Thyroid gland (tissue), 4 donors: ENCODE measurements at regions not wholly inside any gene's neighbourhood (a gene's known extent, or its start where the extent isn't known, plus 50 kb on each side); places are given as distances from the start of the nearest gene placed in this dataset.
"Not testable (repeated sequence)": the region's sequence is repeated elsewhere in the genome, so short reads cannot be mapped to it uniquely, and the experiment has no call there.

ENCODE experiments used
- DNase-seq, 2 donors: peaks; one replicate each; pipeline ENCODE4 v3.0.0-alpha.2; 2019
- H3K27ac ChIP-seq, 3 donors: fragments of 200-600 bp; sonication (generic); 1 replicate in 2 of 3; 2 replicates in 1 of 3; pipeline ENCODE4 v1.5.1; 2016 to 2019; ENCODE audit warnings: mild to moderate bottlenecking in 1 of 3, moderate library complexity in 1 of 3
- H3K27me3 ChIP-seq: fragments of 200-600 bp; sonication (generic); one replicate; pipeline ENCODE4 v1.5.1; 2019
- H3K36me3 ChIP-seq, 2 donors: fragments of 200-600 bp; sonication (generic); one replicate each; pipeline ENCODE4 v1.5.1; 2016 to 2019
- H3K4me1 ChIP-seq, 2 donors: fragments of 200-600 bp; sonication (generic); one replicate each; pipeline ENCODE4 v1.5.1; 2017 to 2019
- H3K4me3 ChIP-seq, 3 donors: fragments of 200-600 bp; sonication (generic); replicated peaks in 1 of 3; 1 replicate in 2 of 3; 2 replicates in 1 of 3; pipeline ENCODE4 v1.5.1; 2016; ENCODE audit warnings: mild to moderate bottlenecking in 1 of 3
- H3K9me3 ChIP-seq: fragments of 200-600 bp; sonication (generic); one replicate; pipeline ENCODE4 v1.5.1; 2017
- POLR2A ChIP-seq, 2 donors: fragments of 450-650 bp; IDR thresholded peaks; one replicate each; pipeline ENCODE4 v1.6.1; 2017; ENCODE audit warnings: antibody characterized with exemption in 2 of 2, mild to moderate bottlenecking in 2 of 2, moderate library complexity in 1 of 2
- WGBS, 2 donors: methylation state at CpG; one replicate each; pipeline ENCODE4 v1.1.5; 2017; 5-methylcytosine and 5-hydroxymethylcytosine counted together
- intact Hi-C: fragments of 100-400 bp; cut with DNase I; formaldehyde crosslinking; loops from one replicate; pipeline ENCODE4 v1.15.1; 2023
- TF ChIP-seq, protein P1 (sequence below), 6 experiments: fragments of 200-600 bp in 3 of 6; fragments of 450-650 bp in 3 of 6; sonication (generic) in 3 of 6; IDR thresholded peaks; one replicate each; pipeline ENCODE4 v1.5.1; 2016 to 2019; ENCODE audit warnings: antibody characterized with exemption in 6 of 6, mild to moderate bottlenecking in 2 of 6, inconsistent platforms in 1 of 6, moderate library complexity in 1 of 6

DNA sequence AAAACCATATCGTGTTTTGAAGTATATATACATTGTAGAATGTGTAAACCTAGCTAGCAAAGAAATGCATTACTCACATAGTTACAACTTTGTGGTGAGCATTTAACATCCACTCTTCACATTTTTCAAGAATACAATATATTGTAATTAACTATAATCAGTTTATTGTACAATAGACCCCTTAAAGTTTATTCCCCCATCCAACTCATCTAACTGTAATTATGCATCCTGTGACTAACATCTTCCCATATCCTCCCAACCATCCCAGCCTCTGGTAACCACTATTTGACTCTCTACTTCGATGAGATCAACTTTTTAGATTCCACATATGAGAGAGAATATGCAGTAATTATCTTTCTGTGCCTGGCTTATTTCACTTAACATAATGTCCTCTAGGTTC is 526.4 kb downstream of the KIF20B start:
- Histone ChIP-seq H3K4me3 (no peak overlapping the region), H3K9me3 (no peaks in the 10 kb centered on the region), H3K27ac (no peak overlapping the region), H3K36me3 (no peaks in the 10 kb centered on the region), H3K4me1 (no peaks in the 10 kb centered on the region), H3K27me3 (no peaks in the 10 kb centered on the region)
- WGBS, 2 donors, result 80 to 82% methylated on average over 2 of the region's 2 CpGs
- TF ChIP-seq, protein P1, sequence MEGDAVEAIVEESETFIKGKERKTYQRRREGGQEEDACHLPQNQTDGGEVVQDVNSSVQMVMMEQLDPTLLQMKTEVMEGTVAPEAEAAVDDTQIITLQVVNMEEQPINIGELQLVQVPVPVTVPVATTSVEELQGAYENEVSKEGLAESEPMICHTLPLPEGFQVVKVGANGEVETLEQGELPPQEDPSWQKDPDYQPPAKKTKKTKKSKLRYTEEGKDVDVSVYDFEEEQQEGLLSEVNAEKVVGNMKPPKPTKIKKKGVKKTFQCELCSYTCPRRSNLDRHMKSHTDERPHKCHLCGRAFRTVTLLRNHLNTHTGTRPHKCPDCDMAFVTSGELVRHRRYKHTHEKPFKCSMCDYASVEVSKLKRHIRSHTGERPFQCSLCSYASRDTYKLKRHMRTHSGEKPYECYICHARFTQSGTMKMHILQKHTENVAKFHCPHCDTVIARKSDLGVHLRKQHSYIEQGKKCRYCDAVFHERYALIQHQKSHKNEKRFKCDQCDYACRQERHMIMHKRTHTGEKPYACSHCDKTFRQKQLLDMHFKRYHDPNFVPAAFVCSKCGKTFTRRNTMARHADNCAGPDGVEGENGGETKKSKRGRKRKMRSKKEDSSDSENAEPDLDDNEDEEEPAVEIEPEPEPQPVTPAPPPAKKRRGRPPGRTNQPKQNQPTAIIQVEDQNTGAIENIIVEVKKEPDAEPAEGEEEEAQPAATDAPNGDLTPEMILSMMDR (IDR thresholded peaks at IDR 0.05), result no peak
- no peak for TF ChIP-seq POLR2A (IDR thresholded peaks at IDR 0.05)
- intact Hi-C loops, result no loop called here
- DNase-seq, result no peak

DNA sequence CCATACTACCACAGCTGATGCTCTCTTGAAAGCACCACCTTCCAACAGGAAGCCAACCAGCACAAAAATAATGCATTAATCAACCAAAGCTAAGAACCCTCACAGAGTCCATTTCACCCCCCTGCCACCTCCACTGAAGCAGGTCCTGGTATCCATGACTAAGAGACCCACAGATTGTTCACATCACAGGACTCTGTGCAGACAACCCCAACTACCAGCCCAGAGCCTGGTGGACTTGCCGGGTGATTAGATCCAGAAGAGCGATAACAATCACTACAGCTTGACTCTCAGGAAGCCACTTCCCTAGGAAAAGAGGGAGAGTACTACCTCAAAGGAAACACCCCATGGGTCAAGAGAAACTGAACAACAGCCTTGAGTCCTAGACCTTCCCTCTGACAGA is 528.1 kb downstream of the KIF20B start:
- TF ChIP-seq, protein P1 (IDR thresholded peaks at IDR 0.05), result no peak
- TF ChIP-seq POLR2A (IDR thresholded peaks at IDR 0.05), result no peak
- Histone ChIP-seq H3K36me3 (no peaks in the 10 kb centered on the region), H3K27ac (no peak overlapping the region), H3K4me3 (no peak overlapping the region), H3K27me3 (no peaks in the 10 kb centered on the region), H3K4me1 (no peaks in the 10 kb centered on the region), H3K9me3 (no peaks in the 10 kb centered on the region)
- 58 to 59% methylated on average over 2 of the region's 2 CpGs for WGBS, 2 donors
- intact Hi-C loops, result no loop called here
- no peak for DNase-seq

DNA sequence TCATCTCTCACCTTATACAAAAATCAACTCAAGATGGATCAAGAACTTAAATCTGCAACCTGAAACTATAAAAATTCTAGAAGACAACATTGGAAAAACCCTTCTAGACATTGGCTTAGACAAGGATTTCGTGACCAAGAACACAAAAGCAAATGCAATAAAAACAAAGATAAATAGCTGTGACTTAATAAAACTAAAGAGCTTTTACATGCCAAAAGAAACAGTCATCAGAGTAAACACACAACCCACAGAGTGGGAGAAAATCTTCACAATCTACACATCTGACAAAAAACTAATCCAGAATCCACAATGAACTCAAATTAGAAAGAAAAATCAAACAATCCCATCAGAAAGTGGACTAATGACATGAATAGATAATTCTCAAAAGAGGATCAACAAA is 532.4 kb downstream of the KIF20B start:
- H3K27ac ChIP-seq, H3K9me3 ChIP-seq, intact Hi-C loops, DNase-seq, H3K4me3 ChIP-seq, H3K36me3 ChIP-seq, H3K4me1 ChIP-seq, H3K27me3 ChIP-seq: not testable (repeated sequence)
- 23 to 25% methylated on average over 1 of the region's 1 CpG for WGBS, 2 donors

DNA sequence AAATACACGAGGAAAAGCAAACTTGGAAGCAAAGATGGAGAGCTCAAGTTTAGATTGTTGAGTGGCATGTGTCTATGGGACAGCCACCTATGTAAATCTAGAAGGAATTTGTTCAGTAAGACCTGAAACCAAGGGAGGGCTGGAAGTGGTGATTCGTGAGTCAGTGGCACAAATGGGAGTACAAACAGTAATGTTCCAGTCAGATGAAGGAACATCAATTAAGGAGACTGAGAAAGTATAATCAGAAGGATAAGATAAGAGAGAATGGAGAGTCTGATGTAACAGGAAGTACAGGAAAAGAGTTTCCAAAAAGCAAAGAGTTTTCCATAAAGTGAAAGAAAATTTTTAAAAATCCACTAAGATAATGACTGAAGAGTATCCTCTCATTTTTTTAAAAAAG is 544.2 kb downstream of the KIF20B start:
- whole genome bisulfite sequencing, 2 donors, result 66 to 75% methylated on average over 2 of the region's 2 CpGs
- no peaks in the 10 kb centered on the region for H3K9me3 ChIP-seq
- intact Hi-C loops, result no loop called here
- H3K4me1 ChIP-seq, result no peaks in the 10 kb centered on the region
- no peaks in the 10 kb centered on the region for H3K27me3 ChIP-seq
- TF ChIP-seq, protein P1 (IDR thresholded peaks at IDR 0.05), result no peak
- no peak for TF ChIP-seq POLR2A (IDR thresholded peaks at IDR 0.05)
- H3K36me3 ChIP-seq, result no peaks in the 10 kb centered on the region
- H3K4me3 ChIP-seq, result no peak overlapping the region
- no peak overlapping the region for H3K27ac ChIP-seq
- no peak for DNase-seq

DNA sequence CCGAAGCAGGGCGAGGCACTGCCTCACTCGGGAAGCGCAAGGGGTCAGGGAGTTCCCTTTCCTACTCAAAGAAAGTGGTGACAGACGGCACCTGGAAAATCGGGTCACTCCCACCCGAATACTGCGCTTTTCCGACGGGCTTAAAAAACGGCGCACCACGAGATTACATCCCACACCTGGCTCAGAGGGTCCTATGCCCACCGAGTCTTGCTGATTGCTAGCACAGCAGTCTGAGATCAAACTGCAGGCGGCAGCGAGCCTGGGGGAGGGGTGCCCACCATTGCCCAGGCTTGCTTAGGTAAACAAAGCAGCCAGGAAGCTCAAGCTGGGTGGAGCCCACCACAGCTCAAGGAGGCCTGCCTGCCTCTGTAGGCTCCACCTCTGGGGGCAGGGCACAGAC is 549.4 kb downstream of the KIF20B start:
- intact Hi-C loops, H3K9me3 ChIP-seq, H3K4me3 ChIP-seq, H3K4me1 ChIP-seq, H3K36me3 ChIP-seq, H3K27me3 ChIP-seq, DNase-seq, H3K27ac ChIP-seq: not testable (repeated sequence)
- 80 to 88% methylated on average over 13 to 16 of the region's 16 CpGs for WGBS, 2 donors

DNA sequence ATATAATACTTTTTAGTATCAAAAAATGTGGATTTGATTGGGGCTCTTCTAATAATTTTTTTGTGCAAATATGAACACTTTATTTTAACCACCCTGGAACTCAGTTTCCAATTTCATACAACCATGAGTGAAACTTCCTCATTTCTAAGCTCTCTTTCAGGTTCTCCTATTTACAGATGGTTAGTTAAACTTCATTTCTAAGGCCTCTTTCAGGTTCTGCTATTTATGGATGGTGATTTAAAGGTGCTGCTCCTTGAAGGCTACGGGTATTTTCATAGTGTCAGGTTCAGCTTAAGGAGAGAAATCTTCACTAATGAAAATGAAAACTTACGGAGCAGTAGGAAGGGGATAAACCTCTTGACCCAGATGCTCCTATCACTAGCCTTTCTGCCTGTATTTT is 568.3 kb downstream of the KIF20B start:
- TF ChIP-seq POLR2A (IDR thresholded peaks at IDR 0.05), result no peak
- TF ChIP-seq, protein P1 (IDR thresholded peaks at IDR 0.05), result no peak
- H3K9me3 ChIP-seq, result no peaks in the 10 kb centered on the region
- intact Hi-C loops, result no loop called here
- 68 to 72% methylated on average over 2 of the region's 2 CpGs for WGBS, 2 donors
- H3K36me3 ChIP-seq, result no peaks in the 10 kb centered on the region
- H3K4me1 ChIP-seq, result no peaks in the 10 kb centered on the region
- no peak overlapping the region for H3K27ac ChIP-seq
- H3K4me3 ChIP-seq, result no peak overlapping the region
- DNase-seq, result no peak
- H3K27me3 ChIP-seq, result no peaks in the 10 kb centered on the region
